DOHH2 (cell line): ENCODE measurements at regions not wholly inside any gene's neighbourhood (a gene's known extent, or its start where the extent isn't known, plus 50 kb on each side); places are given as distances from the start of the nearest gene placed in this dataset.

Source experiments
- H3F3A ChIP-seq: fragments of 200-600 bp; sonication (generic), shearing (Covaris generic); 2 replicates; pipeline ENCODE4 v1.6.0; 2016; ENCODE audit warnings: antibody characterized with exemption, mild to moderate bottlenecking; ENCODE audit not compliant: control insufficient read depth, insufficient read depth
- H3K27ac ChIP-seq: fragments of 200-600 bp; sonication (generic); 2 replicates; pipeline ENCODE4 v1.5.1; 2014; ENCODE audit warnings: low read depth, mild to moderate bottlenecking, low read length, moderate library complexity
- H3K27me3 ChIP-seq: fragments of 200-600 bp; sonication (generic); 2 replicates; pipeline ENCODE4 v1.6.1; 2014; ENCODE audit warnings: mild to moderate bottlenecking, low read length, mixed read lengths; ENCODE audit not compliant: control insufficient read depth
- H3K36me3 ChIP-seq: fragments of 200-600 bp; sonication (generic); 2 replicates; pipeline ENCODE4 v1.6.1; 2014; ENCODE audit warnings: mild to moderate bottlenecking, low read length, moderate library complexity, mixed read lengths; ENCODE audit not compliant: control insufficient read depth
- H3K4me1 ChIP-seq: fragments of 200-600 bp; sonication (generic); 2 replicates; pipeline ENCODE4 v1.6.1; 2014; ENCODE audit warnings: mild to moderate bottlenecking, low read length, mixed read lengths; ENCODE audit not compliant: control insufficient read depth
- H3K4me2 ChIP-seq: fragments of 200-600 bp; sonication (generic); 2 replicates; pipeline ENCODE4 v1.6.0; 2014; ENCODE audit warnings: mild to moderate bottlenecking, low read length, moderate library complexity
- H3K4me3 ChIP-seq: fragments of 200-600 bp; sonication (generic); 2 replicates; pipeline ENCODE4 v1.5.1; 2014; ENCODE audit warnings: mild to moderate bottlenecking, low read length, mixed read lengths
- H3K79me2 ChIP-seq: fragments of 200-600 bp; sonication (generic); 2 replicates; pipeline ENCODE4 v1.6.1; 2014; ENCODE audit warnings: mild to moderate bottlenecking, low read length, mixed read lengths; ENCODE audit not compliant: control insufficient read depth
- H3K9me2 ChIP-seq: fragments of 200-600 bp; sonication (generic); replicated peaks from 2 replicates; pipeline ENCODE4 v1.6.1; 2014; ENCODE audit warnings: mild to moderate bottlenecking, low read length, mixed read lengths; ENCODE audit not compliant: control insufficient read depth
- H3K9me3 ChIP-seq: fragments of 200-600 bp; sonication (generic); 2 replicates; pipeline ENCODE4 v1.6.1; 2014; ENCODE audit warnings: antibody characterized with exemption, low read length, mixed read lengths; ENCODE audit not compliant: control insufficient read depth, insufficient read depth
- H4K20me1 ChIP-seq: fragments of 200-600 bp; sonication (generic); 2 replicates; pipeline ENCODE4 v1.6.0; 2014; ENCODE audit warnings: low read depth, mild to moderate bottlenecking, antibody characterized with exemption, low read length, moderate library complexity; ENCODE audit not compliant: control insufficient read depth, insufficient read depth
- CTCF ChIP-seq: fragments of 200-600 bp; sonication (generic); IDR thresholded peaks from one replicate; pipeline ENCODE4 v1.5.1; 2014; ENCODE audit warnings: antibody characterized with exemption, mild to moderate bottlenecking, low read depth, low read length; ENCODE audit not compliant: poor library complexity, severe bottlenecking
- EZH2phosphoT487 ChIP-seq: fragments of 200-600 bp; sonication (generic); IDR thresholded peaks from 2 replicates; pipeline ENCODE4 v1.6.1; 2017; ENCODE audit warnings: borderline replicate concordance, mild to moderate bottlenecking, antibody characterized with exemption, low read length, moderate library complexity, mixed read lengths

- peaks cover 13% of the 10 kb centered on the region; the same call in 1 of the 2 replicates for H3K36me3 ChIP-seq
- H3K4me2 ChIP-seq, result peak overlapping the region; percentile 52
- no peaks in the 10 kb centered on the region for H3K79me2 ChIP-seq
- TF ChIP-seq EZH2phosphoT487 (no peak), CTCF (no peak)
- no peaks in the 10 kb centered on the region for H3K9me2 ChIP-seq
- no peaks in the 10 kb centered on the region for H3K9me3 ChIP-seq
- peaks cover 99% of the 10 kb centered on the region for H3K4me1 ChIP-seq
- peak overlapping the region; percentile 93 for H3K27ac ChIP-seq
- H3F3A ChIP-seq, result peaks cover 28% of the 10 kb centered on the region
- peak overlapping the region; percentile 27 for H3K4me3 ChIP-seq
- H3K27me3 ChIP-seq, result no peaks in the 10 kb centered on the region
- no peaks in the 10 kb centered on the region for H4K20me1 ChIP-seq
Observed at GRCh38 chr4:52265781-52266525, 214.8 kb downstream of the SPATA18 start.

- Histone ChIP-seq H3K27me3 (no peaks in the 10 kb centered on the region), H4K20me1 (no peaks in the 10 kb centered on the region), H3F3A (peaks cover 25% of the 10 kb centered on the region), H3K4me1 (peaks cover 99% of the 10 kb centered on the region), H3K9me2 (no peaks in the 10 kb centered on the region), H3K79me2 (no peaks in the 10 kb centered on the region), H3K4me3 (peak overlapping the region; percentile 27; the same call in 1 of the 2 replicates), H3K4me2 (peak overlapping the region; percentile 52), H3K9me3 (peaks cover 2% of the 10 kb centered on the region), H3K27ac (peak overlapping the region; percentile 93), H3K36me3 (peaks cover 17% of the 10 kb centered on the region)
- no peak for TF ChIP-seq EZH2phosphoT487
- TF ChIP-seq CTCF, result no peak
Observed at GRCh38 chr4:52266537-52267137, 215.5 kb downstream of the SPATA18 start.

- Histone ChIP-seq H3K27me3 (no peaks in the 10 kb centered on the region), H3K9me3 (peaks cover 30% of the 10 kb centered on the region), H3K36me3 (peaks cover 29% of the 10 kb centered on the region), H3K4me2 (peak overlapping the region; percentile 59), H3K9me2 (no peaks in the 10 kb centered on the region), H3F3A (peaks cover 25% of the 10 kb centered on the region), H3K27ac (peak overlapping the region; percentile 93), H3K4me1 (peaks cover 74% of the 10 kb centered on the region), H4K20me1 (no peaks in the 10 kb centered on the region), H3K79me2 (no peaks in the 10 kb centered on the region), H3K4me3 (peak overlapping the region; percentile 51)
- TF ChIP-seq EZH2phosphoT487 (no peak), CTCF (no peak)
Observed at GRCh38 chr4:52269761-52270160, 218.7 kb downstream of the SPATA18 start.
